Epithelial cell of prostate (primary cell): ENCODE measurements at regions not wholly inside any gene's neighbourhood (a gene's known extent, or its start where the extent isn't known, plus 50 kb on each side); places are given as distances from the start of the nearest gene placed in this dataset.

Source experiments
- DNase-seq: peaks from one replicate; pipeline ENCODE4 v3.0.0-alpha.2; 2011; ENCODE audit warnings: low read depth, low spot score
- H3K27ac ChIP-seq: fragments of 450-650 bp; 2 replicates; pipeline ENCODE4 v1.5.1; 2017; ENCODE audit warnings: mild to moderate bottlenecking

DNA sequence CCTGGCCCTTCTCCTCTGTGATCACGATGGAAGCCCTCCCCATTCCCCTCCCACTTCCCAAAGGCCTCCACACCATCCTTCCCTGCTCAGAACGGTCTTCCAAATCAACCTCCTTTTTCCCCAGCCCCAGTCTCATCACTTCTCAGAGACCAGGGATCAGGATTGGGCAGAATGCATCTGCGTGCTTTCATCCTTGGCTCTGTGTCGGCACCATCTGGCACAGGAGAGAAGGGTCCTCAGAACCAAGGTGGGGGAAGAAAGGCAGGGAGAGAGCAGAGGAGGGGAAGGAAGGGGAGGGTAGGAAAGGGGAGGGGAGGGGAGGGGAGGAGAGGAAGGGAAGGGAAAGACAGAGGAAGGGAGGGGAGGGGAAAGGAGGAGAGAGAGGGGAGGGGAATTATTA, 52.4 kb upstream of the FICD start:
- H3K27ac ChIP-seq: no peak overlapping the region
- DNase-seq: no peak

DNA sequence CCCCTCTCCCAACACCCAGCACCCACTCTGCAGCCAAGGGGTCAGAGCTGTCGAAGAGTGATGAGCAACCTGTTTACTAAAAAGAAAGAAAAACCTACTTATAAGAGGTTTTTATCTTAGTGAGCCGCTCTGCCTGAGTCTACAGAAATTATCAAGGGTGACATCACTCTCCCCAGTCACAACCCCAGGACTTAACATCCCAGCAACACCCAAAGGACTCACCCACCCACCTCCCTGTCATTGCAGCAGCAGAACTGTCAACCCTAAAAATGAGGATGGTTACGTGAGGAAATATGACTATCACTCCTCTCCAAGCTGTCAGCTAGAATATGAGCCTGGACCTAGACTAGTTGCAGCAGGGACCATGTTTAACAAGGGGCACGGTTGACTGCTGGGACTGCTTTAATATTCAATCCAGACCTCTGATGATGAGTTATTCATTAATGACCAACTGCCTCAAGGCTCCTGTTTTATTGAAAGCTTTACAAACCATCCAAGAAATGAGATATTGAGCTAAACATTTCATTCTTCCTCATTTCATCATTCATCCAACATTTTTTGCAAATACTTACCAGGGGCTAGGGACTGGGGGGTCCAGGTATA, 53.9 kb upstream of the FICD start:
- no peak for DNase-seq
- H3K27ac ChIP-seq: no peak overlapping the region

GRCh38 chr12:108459149-108459548, 55.9 kb upstream of the FICD start:
- H3K27ac ChIP-seq: no peak overlapping the region
- no peak for DNase-seq

DNA sequence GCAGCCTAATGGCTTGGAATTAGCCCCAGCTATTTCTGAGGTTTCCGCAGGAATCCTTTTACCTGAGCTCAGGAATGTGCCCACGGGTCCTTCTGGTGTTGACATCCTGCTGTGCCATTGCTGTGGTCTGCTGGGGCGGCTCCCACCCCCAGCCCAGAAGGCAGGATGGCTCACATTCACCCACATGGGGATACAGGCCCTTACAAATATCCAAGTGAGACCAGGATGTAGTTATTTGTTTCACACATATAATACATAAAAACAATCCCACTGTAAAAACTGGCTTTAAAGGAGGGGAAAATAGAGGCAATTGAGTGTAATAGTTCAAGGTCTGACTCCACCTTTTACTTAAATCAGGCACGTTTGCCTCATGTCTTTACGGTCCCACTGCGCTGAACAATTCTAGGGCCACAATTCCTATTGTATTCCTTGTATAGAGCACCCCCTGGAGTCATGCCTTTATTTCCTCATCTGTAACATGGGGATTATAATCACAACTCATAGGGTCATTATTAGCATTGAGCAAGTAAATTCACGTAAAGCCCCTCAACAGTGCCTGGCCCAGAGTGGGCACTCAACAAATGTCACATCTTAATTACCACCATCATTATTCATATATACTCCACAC, 57.2 kb upstream of the FICD start:
- no peak overlapping the region for H3K27ac ChIP-seq
- DNase-seq: no peak

GRCh38 chr12:108457006-108457733, 57.9 kb upstream of the FICD start:
- no peak for DNase-seq
- no peak overlapping the region for H3K27ac ChIP-seq

DNA sequence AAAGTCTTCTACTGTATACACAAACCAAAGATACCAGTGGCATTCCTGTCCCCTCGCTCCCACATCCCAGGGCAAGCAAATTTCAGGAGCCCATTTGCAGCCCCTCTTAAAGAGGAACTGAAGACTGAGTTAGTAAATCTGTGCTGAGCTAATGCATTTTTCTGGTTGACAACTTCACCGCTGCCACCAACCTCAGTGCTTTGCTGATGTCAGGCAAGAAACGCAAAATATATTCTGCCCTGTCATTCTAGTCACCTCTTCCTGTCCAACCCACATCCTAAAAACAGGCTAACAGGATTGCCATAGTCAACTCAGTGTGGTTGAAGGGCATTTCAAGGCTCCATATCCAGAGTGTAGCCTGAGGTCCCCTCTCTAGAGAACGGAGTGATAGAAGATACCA, 59.4 kb upstream of the FICD start:
- H3K27ac ChIP-seq: no peak overlapping the region
- DNase-seq: no peak

DNA sequence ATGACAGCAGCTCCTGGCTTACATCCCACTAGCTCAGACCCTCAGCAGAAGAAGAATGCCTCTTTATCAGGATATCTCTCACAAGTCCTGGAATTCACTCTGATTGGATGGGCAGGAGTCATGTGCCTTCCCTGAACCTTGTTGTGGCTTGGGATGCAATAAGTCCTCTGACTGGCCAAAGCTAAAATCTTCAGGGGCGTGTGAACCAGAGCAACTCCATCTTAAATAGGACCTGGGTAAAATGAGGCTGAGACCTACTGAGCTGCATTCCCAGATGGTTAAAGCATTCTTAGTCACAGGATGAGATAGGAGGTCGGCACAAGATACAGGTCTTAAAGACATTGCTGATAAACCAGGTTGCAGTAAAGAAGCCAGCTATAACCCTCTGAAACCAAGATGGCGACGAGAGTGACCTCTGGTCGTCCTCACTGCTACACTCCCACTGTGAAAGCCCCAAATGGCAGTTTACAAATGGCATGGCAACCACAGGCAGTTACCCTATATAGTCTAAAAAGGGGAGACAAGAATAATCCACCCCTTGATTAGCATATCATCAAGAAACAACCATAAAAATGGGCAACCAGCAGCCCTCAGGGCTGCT, 60.4 kb upstream of the FICD start:
- no peak overlapping the region for H3K27ac ChIP-seq
- no peak for DNase-seq

- no peak overlapping the region for H3K27ac ChIP-seq
- no peak for DNase-seq
These were observed 65.6 kb upstream of the FICD start for GRCh38 chr12:108449478-108449877.

- DNase-seq: no peak
These were observed 66.8 kb upstream of the FICD start for GRCh38 chr12:108448246-108448645.

DNA sequence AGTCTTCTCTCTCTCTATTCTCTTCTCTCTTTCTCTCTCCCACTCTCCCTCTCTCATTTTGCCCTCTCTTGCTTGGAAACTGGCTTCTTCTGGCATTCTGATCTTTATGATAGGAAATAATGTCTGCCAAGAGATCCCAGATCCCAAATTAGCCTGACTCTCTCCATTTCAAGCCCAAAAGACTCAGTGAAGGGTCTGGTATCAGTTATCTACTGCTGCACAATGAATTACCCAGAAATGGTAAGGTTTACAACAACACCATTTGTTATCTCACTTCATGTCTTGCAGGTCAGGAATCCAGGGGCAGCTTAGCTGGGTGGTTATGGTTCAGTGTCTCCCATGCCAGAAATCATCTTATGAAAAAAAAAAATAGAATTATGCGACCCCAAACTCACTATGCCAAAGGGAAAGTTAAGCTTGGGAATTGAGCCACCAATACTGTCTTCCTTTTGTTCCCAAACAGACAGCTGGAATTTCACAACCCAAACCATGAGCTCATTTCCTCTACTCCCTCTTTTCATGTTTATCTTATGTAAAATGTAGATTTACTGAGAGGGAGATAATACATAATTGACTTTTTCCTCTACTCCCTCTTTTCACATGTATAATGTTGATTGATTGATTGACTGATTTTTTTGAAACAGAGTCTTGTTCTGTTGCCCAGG, 67.8 kb upstream of the FICD start:
- no peak overlapping the region for H3K27ac ChIP-seq
- DNase-seq: no peak

More at GRCh38 chr12:108448246-108448645, 66.8 kb upstream of the FICD start:
- H3K27ac ChIP-seq: no peak overlapping the region

- DNase-seq: no peak
These were observed 68.3 kb upstream of the FICD start for GRCh38 chr12:108446766-108447165.

GRCh38 chr12:108442910-108443309, 72.2 kb upstream of the FICD start:
- no peak for DNase-seq
- no peak overlapping the region for H3K27ac ChIP-seq

More at GRCh38 chr12:108446766-108447165, 68.3 kb upstream of the FICD start:
- H3K27ac ChIP-seq: no peak overlapping the region

- no peak overlapping the region for H3K27ac ChIP-seq
- DNase-seq: no peak
These were observed 73.0 kb upstream of the FICD start for GRCh38 chr12:108442067-108442466.

DNA sequence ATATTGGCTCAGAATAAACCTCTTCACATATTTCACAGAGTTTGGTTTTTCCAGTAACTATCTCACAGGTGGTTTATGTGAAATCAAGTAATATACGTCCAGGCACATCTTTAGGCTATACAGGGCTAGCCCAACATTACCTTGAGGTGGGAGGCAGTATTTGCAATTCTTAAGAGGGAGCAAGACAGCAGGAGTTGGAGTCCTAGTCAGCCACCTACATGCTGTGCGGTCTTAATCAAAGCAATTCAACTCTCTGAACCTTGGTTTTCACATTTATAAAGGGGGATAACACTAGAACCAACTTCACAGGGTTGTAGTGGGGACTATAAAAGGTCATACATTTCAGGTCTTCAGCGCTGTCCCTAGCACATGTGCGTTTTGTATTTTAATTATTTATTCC, 73.5 kb upstream of the FICD start:
- H3K27ac ChIP-seq: no peak overlapping the region
- no peak for DNase-seq

- no peak for DNase-seq
- no peak overlapping the region for H3K27ac ChIP-seq
These were observed 74.3 kb upstream of the FICD start for GRCh38 chr12:108440736-108441135.

- no peak overlapping the region for H3K27ac ChIP-seq
- no peak for DNase-seq
These were observed 76.4 kb upstream of the FICD start for GRCh38 chr12:108438667-108439066.

DNA sequence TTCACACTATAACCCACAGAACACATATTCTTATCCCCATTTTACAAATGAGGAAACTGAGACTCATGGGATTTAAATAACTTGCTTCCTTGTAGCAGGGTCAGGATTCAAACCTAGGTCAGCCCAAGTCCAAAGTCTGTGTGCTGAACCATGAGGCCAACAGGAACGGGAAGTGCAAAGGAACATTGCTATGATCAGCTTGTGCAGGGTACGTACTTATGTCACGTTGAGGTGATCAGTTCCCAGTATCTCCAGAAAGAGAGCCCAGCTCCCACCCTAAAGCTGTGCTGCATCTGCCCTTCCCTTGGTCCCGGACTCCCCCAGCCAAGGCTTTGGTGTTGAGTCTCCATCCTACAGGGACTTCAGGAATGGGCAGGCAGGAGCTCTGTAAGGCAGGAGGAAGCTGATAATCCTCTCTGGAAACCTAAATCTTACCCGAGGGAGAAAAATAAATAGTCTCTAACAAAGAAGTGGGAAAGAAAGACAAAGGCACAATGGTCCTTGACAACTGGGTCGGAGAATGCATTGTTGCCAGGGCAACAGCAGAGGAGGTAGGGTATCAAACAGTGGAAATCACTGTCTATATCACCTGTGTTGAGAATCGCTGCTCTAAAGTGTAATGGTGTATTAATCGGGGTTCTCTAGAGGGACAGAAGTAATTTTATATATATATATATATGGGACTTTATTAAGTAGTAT, 82.5 kb upstream of the FICD start:
- DNase-seq: no peak
- H3K27ac ChIP-seq: no peak overlapping the region

- no peak for DNase-seq
- no peak overlapping the region for H3K27ac ChIP-seq
These were observed 84.2 kb upstream of the FICD start for GRCh38 chr12:108430926-108431325.

GRCh38 chr12:108430245-108430644, 84.8 kb upstream of the FICD start:
- DNase-seq: no peak
- no peak overlapping the region for H3K27ac ChIP-seq

DNA sequence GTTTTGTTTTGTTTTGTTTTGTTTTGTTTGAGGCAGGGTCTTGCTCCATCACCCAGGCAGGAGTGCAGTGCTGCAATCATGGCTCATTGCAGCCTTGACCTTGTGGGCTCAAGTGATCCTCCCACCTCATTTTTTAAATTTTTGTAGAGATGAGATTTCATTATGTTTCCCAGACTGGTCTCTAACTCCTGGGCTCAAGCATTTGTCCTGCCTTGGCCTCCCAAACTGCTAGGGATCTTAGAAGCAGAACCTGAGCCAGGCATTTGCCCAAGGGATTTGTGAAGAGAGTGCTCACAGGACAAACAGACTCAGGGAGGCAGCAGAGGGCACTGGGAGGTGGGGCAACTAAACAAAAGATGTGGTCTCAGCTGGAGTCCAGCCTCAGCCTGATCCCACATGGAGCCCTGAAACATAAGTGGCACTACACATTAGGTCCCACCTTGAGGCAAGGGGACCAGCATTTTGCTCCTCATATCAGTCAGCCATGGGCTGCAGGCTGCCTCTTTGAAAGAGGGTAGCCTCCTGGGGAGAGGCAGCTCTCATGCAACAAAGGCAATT, 86.2 kb upstream of the CMKLR1 start:
- H3K27ac ChIP-seq: no peak overlapping the region
- DNase-seq: no peak
